ENCODE measurements at regions not wholly inside any gene's neighbourhood (a gene's known extent, or its start where the extent isn't known, plus 50 kb on each side); places are given as distances from the start of the nearest gene placed in this dataset.

- TF ChIP-seq CTCF (IDR thresholded peaks at IDR 0.05) (no peak), POLR2A (IDR thresholded peaks at IDR 0.05) (no peak)
These were observed 815.3 kb downstream of the RNF144A start for GRCh38 chr2:7732497-7732896.

Measured in adrenal gland (tissue), 5 donors.